Right cardiac atrium (tissue), 5 donors: ENCODE measurements at regions not wholly inside any gene's neighbourhood (a gene's known extent, or its start where the extent isn't known, plus 50 kb on each side); places are given as distances from the start of the nearest gene placed in this dataset.
A peak's percentile ranks its signal among the peaks of the same experiment; 100 is the strongest.
"Not testable (repeated sequence)": the region's sequence is repeated elsewhere in the genome, so short reads cannot be mapped to it uniquely, and the experiment has no call there.

Source experiments
- ATAC-seq, 2 donors: fragments of 200-7000 bp; cut with Tn5 transposase; one replicate each; pipeline versions ENCODE4 v1.8.0 to v1.9.1; 2020; ENCODE audit warnings: moderate library complexity in 2 of 2, mild to moderate bottlenecking in 1 of 2
- DNase-seq, 3 donors: peaks; one replicate each; pipeline ENCODE4 v3.0.0-alpha.2; 2020
- H3K27ac ChIP-seq: one replicate; pipeline ENCODE4 v1.5.1; 2013; ENCODE audit warnings: mild to moderate bottlenecking, low read length, control low read depth, moderate library complexity
- H3K27me3 ChIP-seq: one replicate; pipeline ENCODE4 v1.6.1; 2013; ENCODE audit not compliant: control insufficient read depth, insufficient read depth
- H3K4me1 ChIP-seq: one replicate; pipeline ENCODE4 v1.6.1; 2013; ENCODE audit warnings: low read length; ENCODE audit not compliant: control insufficient read depth, insufficient read depth
- H3K4me3 ChIP-seq: one replicate; pipeline ENCODE4 v1.5.1; 2013; ENCODE audit warnings: low read length, control low read depth
- H3K9me3 ChIP-seq: one replicate; pipeline ENCODE4 v1.6.1; 2013; ENCODE audit warnings: low read length; ENCODE audit not compliant: control insufficient read depth
- WGBS: extraction: QIAGEN DNeasy Blood & Tissue Kit; methylation state at CpG from one replicate; pipeline ENCODE4 v1.1.7; 2013; 5-methylcytosine and 5-hydroxymethylcytosine counted together
- intact Hi-C, 4 donors: fragments of 100-400 bp; cut with DNase I; formaldehyde crosslinking; loops; one replicate each; pipeline versions ENCODE4 v1.11.0 to v1.14.0; 2022 to 2023
- donor health status: healthy with polysubstance abuse.
- donor health status: DM: no; HTN: yes; CAD: no.
- donor health status: DM: no; HTN: no; CAD: no.
- donor health status: DM: no; HTN: yes; CAD: no; lungs with severe emphysema.
- donor health status: DM: yes; HTN: yes; CAD: no.

DNA sequence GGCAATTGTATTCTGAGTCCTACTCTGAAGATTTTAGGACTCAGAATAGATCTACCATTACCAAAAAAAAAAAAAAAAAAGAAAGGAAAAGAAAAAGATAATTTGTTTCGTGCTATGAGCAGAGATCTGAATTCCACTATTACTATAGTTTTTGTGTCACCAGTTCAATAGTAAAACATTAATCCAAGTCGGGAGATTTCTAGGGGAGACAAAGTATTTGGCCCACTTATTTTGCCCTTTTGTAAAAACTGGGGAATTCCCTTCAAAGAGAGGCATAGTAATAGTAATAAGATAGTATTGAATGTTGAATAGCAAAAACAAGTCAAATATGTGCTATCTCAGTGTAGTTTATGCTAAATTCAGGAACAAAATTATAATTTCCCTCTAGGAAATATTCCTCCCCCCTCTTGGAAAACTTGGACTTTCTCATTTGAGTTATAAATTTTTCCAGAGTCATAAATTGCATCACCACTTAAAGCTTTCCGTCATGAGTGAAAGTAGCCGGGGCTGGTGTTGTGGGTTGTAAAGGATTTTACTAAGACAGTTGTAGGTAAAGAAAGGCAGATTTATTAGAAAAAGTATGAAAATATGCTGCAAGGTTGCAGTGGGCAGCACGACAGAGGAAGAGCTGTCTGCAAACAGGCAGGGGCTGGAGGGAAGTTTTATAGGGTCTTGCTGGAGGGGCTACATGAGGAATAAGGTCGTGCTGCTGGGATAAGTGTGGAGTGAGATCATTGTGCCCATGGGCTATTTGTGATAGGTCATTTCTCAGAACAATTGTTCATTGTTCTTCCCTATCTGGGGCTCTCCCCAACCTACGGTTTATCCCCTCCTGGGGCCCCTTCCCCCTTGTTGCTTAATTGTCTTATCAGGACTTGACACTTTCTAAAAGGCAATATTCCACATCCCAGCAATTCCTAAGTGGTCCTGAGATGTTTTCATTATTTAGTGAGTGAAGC, 1009.9 kb downstream of the PLA2G4A start:
- peaks cover 2% of the 10 kb centered on the region for H3K4me1 ChIP-seq
- DNase-seq = peak in 1 of 3 donors; percentile 48
- no peaks in the 10 kb centered on the region for H3K27me3 ChIP-seq
- no peak overlapping the region for H3K4me3 ChIP-seq
- intact Hi-C loops = no loop called here
- peak in 1 of 2 donors; percentile 71 for ATAC-seq
- WGBS = 47% methylated on average over 7 of the region's 7 CpGs
- no peaks in the 10 kb centered on the region for H3K9me3 ChIP-seq
- no peak overlapping the region for H3K27ac ChIP-seq

GRCh38 chr1:187839873-187840272, 1011.1 kb downstream of the PLA2G4A start:
- 57% methylated on average over 2 of the region's 2 CpGs for WGBS
- Histone ChIP-seq H3K4me1 (peaks cover 2% of the 10 kb centered on the region), H3K27me3 (no peaks in the 10 kb centered on the region), H3K4me3 (no peak overlapping the region), H3K27ac (no peak overlapping the region), H3K9me3 (no peaks in the 10 kb centered on the region)
- DNase-seq (no peak), ATAC-seq (no peak)
- intact Hi-C loops = no loop called here

- Histone ChIP-seq H3K27ac (no peak overlapping the region), H3K4me3 (no peak overlapping the region), H3K4me1 (peaks cover 2% of the 10 kb centered on the region), H3K27me3 (no peaks in the 10 kb centered on the region), H3K9me3 (no peaks in the 10 kb centered on the region)
- DNase-seq (peak in 1 of 3 donors; percentile 22), ATAC-seq (peak; percentile 37 to 64)
- 15% methylated on average over 1 of the region's 1 CpG for whole genome bisulfite sequencing
- intact Hi-C loops = no loop called here
Measured at GRCh38 chr1:187840557-187840956, 1011.8 kb downstream of the PLA2G4A start.

DNA sequence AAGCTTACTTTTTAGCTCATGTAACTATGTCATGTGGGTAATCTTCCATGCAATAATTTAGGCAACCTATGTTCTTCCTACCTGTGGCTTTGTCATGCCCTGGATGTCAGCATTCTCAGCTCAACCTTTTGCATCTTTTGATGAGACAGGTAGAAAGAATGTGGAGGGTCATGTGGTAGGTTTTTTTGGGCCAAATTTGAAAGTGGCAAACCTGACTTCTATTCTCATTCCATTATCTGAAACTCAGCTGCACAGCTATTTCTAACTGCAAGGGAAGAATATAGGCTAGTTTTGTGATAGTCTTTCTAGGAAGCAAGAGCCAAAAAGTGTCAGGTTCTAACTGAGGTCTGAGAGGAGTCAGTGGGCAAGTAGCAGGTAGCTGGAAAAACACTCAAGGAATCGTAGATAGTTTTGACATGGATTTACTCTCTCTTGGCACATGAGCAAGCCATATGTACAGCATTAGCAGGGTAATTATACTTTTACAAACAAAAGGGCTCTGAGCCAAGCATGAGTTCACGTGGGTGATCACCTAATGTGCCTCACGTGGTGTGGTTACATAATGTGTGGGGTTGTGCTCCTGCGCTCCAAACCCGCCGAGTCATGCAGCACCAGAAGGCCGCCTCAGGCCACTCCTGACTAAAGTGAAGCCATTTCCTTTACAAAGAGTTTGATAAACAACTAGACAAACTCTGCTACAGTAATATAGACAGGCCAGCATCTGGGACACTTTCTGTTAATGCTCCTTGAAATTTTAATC, 1013.8 kb downstream of the PLA2G4A start:
- ATAC-seq (no peak), DNase-seq (no peak)
- H3K27me3 ChIP-seq = no peaks in the 10 kb centered on the region
- no peak overlapping the region for H3K4me3 ChIP-seq
- 62% methylated on average over 7 of the region's 7 CpGs for WGBS
- H3K27ac ChIP-seq = peak overlapping the region; percentile 17
- peaks cover 2% of the 10 kb centered on the region for H3K4me1 ChIP-seq
- no peaks in the 10 kb centered on the region for H3K9me3 ChIP-seq
- intact Hi-C loops = no loop called here

DNA sequence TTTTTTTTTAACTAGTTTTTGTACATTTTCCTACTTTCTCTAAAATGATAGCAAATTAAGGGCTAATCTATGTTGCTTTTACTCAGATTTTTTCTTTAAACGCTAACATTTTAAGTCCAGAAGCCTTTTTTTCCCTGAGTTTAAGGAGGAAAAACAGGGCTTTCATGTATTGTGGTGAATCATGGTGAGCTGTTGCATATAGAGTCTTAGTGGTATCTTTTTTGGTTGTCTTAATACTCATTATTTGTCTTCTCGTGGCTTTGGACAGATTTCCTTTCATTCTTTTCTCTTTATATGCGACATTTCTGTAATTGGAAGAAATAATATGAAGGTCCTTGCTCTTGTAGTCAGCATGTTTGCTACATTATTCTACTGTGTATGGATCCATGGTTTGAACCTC, 1015.6 kb downstream of the PLA2G4A start:
- intact Hi-C loops = no loop called here
- ATAC-seq (no peak), DNase-seq (no peak)
- Histone ChIP-seq H3K4me3 (no peak overlapping the region), H3K9me3 (no peaks in the 10 kb centered on the region), H3K4me1 (no peaks in the 10 kb centered on the region), H3K27ac (no peak overlapping the region), H3K27me3 (no peaks in the 10 kb centered on the region)
- 86% methylated on average over 3 of the region's 3 CpGs for WGBS

GRCh38 chr1:187847531-187847930, 1018.8 kb downstream of the PLA2G4A start:
- DNase-seq (no peak), ATAC-seq (no peak)
- intact Hi-C loops = no loop called here
- Histone ChIP-seq H3K27ac (no peak overlapping the region), H3K4me3 (no peak overlapping the region), H3K27me3 (no peaks in the 10 kb centered on the region), H3K4me1 (no peaks in the 10 kb centered on the region), H3K9me3 (no peaks in the 10 kb centered on the region)

GRCh38 chr1:187848321-187848720, 1019.6 kb downstream of the PLA2G4A start:
- intact Hi-C loops = no loop called here
- ATAC-seq = no peak
- WGBS = 41% methylated on average over 3 of the region's 3 CpGs

GRCh38 chr1:187850146-187850545, 1021.4 kb downstream of the PLA2G4A start:
- peak in 1 of 3 donors; percentile 44 for DNase-seq
- H3K9me3 ChIP-seq, ATAC-seq, H3K4me1 ChIP-seq, H3K4me3 ChIP-seq, H3K27me3 ChIP-seq, intact Hi-C loops, H3K27ac ChIP-seq: not testable (repeated sequence)
- WGBS = 88% methylated on average over 26 of the region's 26 CpGs

More at GRCh38 chr1:187848321-187848720, 1019.6 kb downstream of the PLA2G4A start:
- no peaks in the 10 kb centered on the region for H3K4me1 ChIP-seq
- no peak overlapping the region for H3K4me3 ChIP-seq
- H3K9me3 ChIP-seq = no peaks in the 10 kb centered on the region
- no peak overlapping the region for H3K27ac ChIP-seq
- DNase-seq = no peak
- no peaks in the 10 kb centered on the region for H3K27me3 ChIP-seq

DNA sequence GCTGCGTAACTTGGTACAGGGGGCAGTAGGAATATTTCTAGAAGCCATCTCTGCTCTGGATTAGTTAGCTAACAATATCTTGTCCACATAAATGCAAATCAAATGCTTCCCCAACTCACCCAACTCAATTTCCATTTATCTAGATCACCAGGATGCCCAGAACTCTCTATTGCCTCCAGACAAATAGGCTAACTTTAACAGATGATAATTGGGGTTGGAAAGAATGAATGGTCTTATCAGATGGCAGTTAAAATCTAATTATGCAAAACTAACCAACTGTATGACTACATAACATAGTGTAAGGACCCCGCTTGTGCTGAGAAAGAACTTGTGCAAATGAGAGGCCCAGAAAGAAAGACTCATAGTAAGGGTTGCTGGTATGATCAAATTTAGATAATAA, 1024.8 kb downstream of the PLA2G4A start:
- no peak overlapping the region for H3K4me3 ChIP-seq
- no peaks in the 10 kb centered on the region for H3K9me3 ChIP-seq
- no peaks in the 10 kb centered on the region for H3K27me3 ChIP-seq
- ATAC-seq (no peak), DNase-seq (no peak)
- no peak overlapping the region for H3K27ac ChIP-seq
- WGBS = 96% methylated on average over 2 of the region's 2 CpGs
- no peaks in the 10 kb centered on the region for H3K4me1 ChIP-seq
- intact Hi-C loops = no loop called here

DNA sequence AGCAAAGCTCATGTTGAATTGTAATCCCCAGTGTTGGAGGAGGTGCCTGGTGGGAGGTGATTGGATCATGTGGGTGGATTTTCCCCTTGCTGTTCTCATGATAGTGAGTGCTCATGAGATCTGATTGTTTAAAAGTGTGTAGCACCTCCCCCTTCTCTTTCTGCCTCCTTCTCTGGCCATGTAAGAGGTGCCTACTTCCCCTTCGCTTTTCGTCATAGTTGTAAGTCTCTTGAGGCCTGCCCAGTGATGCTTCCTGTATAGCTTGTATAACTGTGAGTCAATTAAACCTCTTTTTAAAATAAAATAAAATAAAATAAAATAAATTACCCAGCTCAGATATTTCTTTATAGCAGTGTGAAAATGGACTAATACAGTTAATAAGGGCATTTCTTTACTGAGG, 1025.7 kb downstream of the PLA2G4A start:
- intact Hi-C loops = no loop called here
- Histone ChIP-seq H3K4me1 (no peaks in the 10 kb centered on the region), H3K9me3 (no peaks in the 10 kb centered on the region), H3K4me3 (no peak overlapping the region), H3K27ac (no peak overlapping the region), H3K27me3 (no peaks in the 10 kb centered on the region)
- ATAC-seq (no peak), DNase-seq (no peak)
- 78% methylated on average over 2 of the region's 2 CpGs for WGBS

DNA sequence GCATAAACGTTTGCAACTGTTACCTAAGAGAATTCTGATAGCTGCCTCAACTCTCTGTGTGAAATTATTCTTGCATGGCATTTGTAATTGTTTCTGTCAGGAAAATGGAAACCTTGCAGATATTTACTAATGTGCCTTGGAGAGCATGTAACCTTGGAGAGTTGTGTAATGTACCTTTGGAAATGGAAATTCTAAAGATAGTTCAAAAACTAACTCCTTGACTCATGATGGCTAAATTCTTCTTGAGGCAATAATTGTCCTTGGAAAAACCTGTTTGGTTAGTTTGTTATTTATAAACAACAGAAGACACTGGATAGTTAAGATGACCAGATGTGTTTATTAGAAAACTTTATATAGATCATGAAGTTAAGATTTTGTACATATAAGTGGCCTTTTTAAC, 1033.8 kb downstream of the PLA2G4A start:
- no peaks in the 10 kb centered on the region for H3K9me3 ChIP-seq
- WGBS = 62% methylated on average over 1 of the region's 1 CpG
- H3K27ac ChIP-seq = no peak overlapping the region
- ATAC-seq (no peak), DNase-seq (no peak)
- H3K4me1 ChIP-seq = no peaks in the 10 kb centered on the region
- intact Hi-C loops = no loop called here
- no peak overlapping the region for H3K4me3 ChIP-seq
- H3K27me3 ChIP-seq = no peaks in the 10 kb centered on the region
